H9 (cell line): ENCODE measurements at regions not wholly inside any gene's neighbourhood (a gene's known extent, or its start where the extent isn't known, plus 50 kb on each side); places are given as distances from the start of the nearest gene placed in this dataset.

Experiments
- DNase-seq: peaks from one replicate; pipeline ENCODE4 v3.0.0-alpha.2; 2017
- H2AFZ ChIP-seq: one replicate; pipeline ENCODE4 v1.6.1; 2013; ENCODE audit warnings: mild to moderate bottlenecking, low read length, control low read depth, moderate library complexity
- H2AK5ac ChIP-seq: 2 replicates; pipeline ENCODE4 v1.6.1; 2013; ENCODE audit warnings: low read length, control low read depth, mixed read lengths; ENCODE audit not compliant: insufficient read length
- H2BK120ac ChIP-seq: one replicate; pipeline ENCODE4 v1.6.1; 2013; ENCODE audit warnings: low read depth, mild to moderate bottlenecking, low read length, control low read depth, inconsistent platforms; ENCODE audit not compliant: poor library complexity, severe bottlenecking
- H2BK12ac ChIP-seq: 2 replicates; pipeline ENCODE4 v1.6.1; 2013; ENCODE audit warnings: low read length, control low read depth, mixed read lengths, low read depth; ENCODE audit not compliant: insufficient read length
- H2BK15ac ChIP-seq: 2 replicates; pipeline ENCODE4 v1.6.1; 2013; ENCODE audit warnings: low read depth, low read length, control low read depth
- H2BK20ac ChIP-seq: one replicate; pipeline ENCODE4 v1.6.1; 2013; ENCODE audit warnings: low read depth, mild to moderate bottlenecking, low read length, control low read depth, inconsistent platforms; ENCODE audit not compliant: poor library complexity, severe bottlenecking
- H2BK5ac ChIP-seq: 2 replicates; pipeline ENCODE4 v1.6.1; 2013; ENCODE audit warnings: low read length, control low read depth, mixed read lengths; ENCODE audit not compliant: insufficient read length
- H3K14ac ChIP-seq: 2 replicates; pipeline ENCODE4 v1.6.1; 2013; ENCODE audit warnings: low read length, control low read depth; ENCODE audit not compliant: insufficient read depth
- H3K18ac ChIP-seq: 2 replicates; pipeline ENCODE4 v1.6.1; 2013; ENCODE audit warnings: low read depth, mild to moderate bottlenecking, mixed read lengths, low read length, control low read depth; ENCODE audit not compliant: insufficient read length
- H3K23ac ChIP-seq: 2 replicates; pipeline ENCODE4 v1.6.1; 2013; ENCODE audit warnings: low read length, control low read depth, mixed read lengths, low read depth; ENCODE audit not compliant: insufficient read length
- H3K23me2 ChIP-seq: 2 replicates; pipeline ENCODE4 v1.6.1; 2013; ENCODE audit warnings: low read depth, mild to moderate bottlenecking, mixed read lengths, low read length, control low read depth; ENCODE audit not compliant: insufficient read length, poor library complexity, severe bottlenecking
- H3K27ac ChIP-seq: 2 replicates; pipeline ENCODE4 v1.5.1; 2013; ENCODE audit warnings: low read length, control low read depth, mixed read lengths, low read depth; ENCODE audit not compliant: insufficient read length
- H3K27me3 ChIP-seq: 2 replicates; pipeline ENCODE4 v1.6.1; 2013; ENCODE audit warnings: low read length, control low read depth, inconsistent platforms; ENCODE audit not compliant: insufficient read depth
- H3K4ac ChIP-seq: 2 replicates; pipeline ENCODE4 v1.6.1; 2013; ENCODE audit warnings: low read depth, mild to moderate bottlenecking, control low read depth, inconsistent platforms, low read length, moderate library complexity
- H3K4me1 ChIP-seq: 2 replicates; pipeline ENCODE4 v1.6.1; 2013; ENCODE audit warnings: low read length, control low read depth, inconsistent platforms; ENCODE audit not compliant: insufficient read depth
- H3K4me2 ChIP-seq: 2 replicates; pipeline ENCODE4 v1.6.1; 2013; ENCODE audit warnings: low read length, control low read depth, mixed read lengths; ENCODE audit not compliant: insufficient read length, insufficient read depth
- H3K56ac ChIP-seq: 2 replicates; pipeline ENCODE4 v1.6.1; 2013; ENCODE audit warnings: low read depth, mild to moderate bottlenecking, mixed read lengths, low read length, control low read depth; ENCODE audit not compliant: insufficient read length
- H3K79me1 ChIP-seq: 2 replicates; pipeline ENCODE4 v1.6.1; 2013; ENCODE audit warnings: low read depth, mild to moderate bottlenecking, moderate library complexity, low read length, control low read depth, inconsistent platforms; ENCODE audit not compliant: insufficient read depth, poor library complexity, severe bottlenecking
- H3K79me2 ChIP-seq: 2 replicates; pipeline ENCODE4 v1.6.1; 2013; ENCODE audit warnings: low read length, control low read depth, inconsistent platforms; ENCODE audit not compliant: insufficient read depth
- H3K9ac ChIP-seq: 2 replicates; pipeline ENCODE4 v1.6.1; 2013; ENCODE audit warnings: low read length, control low read depth, mixed read lengths; ENCODE audit not compliant: insufficient read length; ENCODE audit errors: extremely low read depth
- H3K9me3 ChIP-seq: one replicate; pipeline ENCODE4 v1.6.1; 2013; ENCODE audit warnings: low read depth, low read length, inconsistent platforms; ENCODE audit not compliant: control insufficient read depth
- H3T11ph ChIP-seq: one replicate; pipeline ENCODE4 v1.6.1; 2013; ENCODE audit warnings: mild to moderate bottlenecking, low read length, control low read depth, inconsistent platforms
- H4K20me1 ChIP-seq: one replicate; pipeline ENCODE4 v1.6.1; 2013; ENCODE audit not compliant: control insufficient read depth, insufficient read length, insufficient read depth
- H4K5ac ChIP-seq: 2 replicates; pipeline ENCODE4 v1.6.1; 2013; ENCODE audit warnings: low read depth, mild to moderate bottlenecking, mixed read lengths, low read length, control low read depth; ENCODE audit not compliant: insufficient read length
- H4K8ac ChIP-seq: replicated peaks from 2 replicates; pipeline ENCODE4 v1.6.1; 2013; ENCODE audit warnings: low read length, control low read depth, mixed read lengths, low read depth; ENCODE audit not compliant: insufficient read length
- H4K91ac ChIP-seq: 2 replicates; pipeline ENCODE4 v1.6.1; 2013; ENCODE audit warnings: low read depth, mild to moderate bottlenecking, moderate library complexity, mixed read lengths, low read length, control low read depth; ENCODE audit not compliant: insufficient read length
- H3K27ac Mint-ChIP-seq, 3 experiments: 2 replicates in 2 of 3; 3 replicates in 1 of 3; pipeline ENCODE4 v1.8.0; 2020 to 2021; ENCODE audit warnings: mixed read lengths in 3 of 3, mild to moderate bottlenecking in 1 of 3, moderate library complexity in 1 of 3
- H3K27me3 Mint-ChIP-seq: 2 replicates; pipeline ENCODE4 v1.8.0; 2021; ENCODE audit warnings: low read depth, mild to moderate bottlenecking, moderate library complexity, mixed read lengths
- H3K36me3 Mint-ChIP-seq, 3 experiments: 2 replicates in 2 of 3; 3 replicates in 1 of 3; pipeline ENCODE4 v1.8.0; 2020 to 2021; ENCODE audit warnings: low read depth in 3 of 3, mixed read lengths in 3 of 3; ENCODE audit not compliant: insufficient read depth in 1 of 3
- H3K4me1 Mint-ChIP-seq, 2 experiments: 2 replicates each; pipeline ENCODE4 v1.8.0; 2020; ENCODE audit warnings: mixed read lengths in 2 of 2
- H3K4me3 Mint-ChIP-seq, 2 experiments: 2 replicates in 1 of 2; 3 replicates in 1 of 2; pipeline ENCODE4 v1.8.0; 2020 to 2021; ENCODE audit warnings: mild to moderate bottlenecking in 2 of 2, mixed read lengths in 2 of 2, moderate library complexity in 1 of 2
- H3K9me3 Mint-ChIP-seq, 2 experiments: 2 replicates in 1 of 2; 3 replicates in 1 of 2; pipeline ENCODE4 v1.8.0; 2020; ENCODE audit warnings: mild to moderate bottlenecking in 2 of 2, mixed read lengths in 2 of 2, moderate library complexity in 1 of 2
- TF ChIP-seq, protein P1 (sequence below): fragments of 200-600 bp; sonication (generic); conservative IDR thresholded peaks from 3 replicates; pipeline ENCODE4 v1.8.0; 2021; ENCODE audit warnings: antibody characterized with exemption, mild to moderate bottlenecking

DNA sequence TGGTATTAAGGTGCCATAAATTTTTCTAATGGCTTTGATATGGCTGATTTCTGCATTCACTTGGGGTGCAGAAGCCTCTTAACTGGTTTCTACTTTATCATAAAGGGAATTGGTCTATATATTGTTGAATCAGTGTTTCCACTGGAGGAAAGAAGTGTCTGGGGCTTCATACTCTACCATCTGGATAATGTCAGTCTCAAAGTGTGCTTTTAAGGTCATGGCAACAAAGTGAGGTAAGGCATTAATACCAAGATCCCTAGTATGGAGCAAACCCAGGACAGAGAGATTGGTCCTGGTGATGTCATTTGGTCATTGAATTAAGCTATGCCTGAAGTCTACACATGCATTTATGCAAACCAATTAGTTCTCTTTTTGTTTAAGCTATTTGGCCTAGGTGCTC lies 309.9 kb downstream of the DUSP10 start:
- H3K4me3 Mint-ChIP-seq: no peak overlapping the region
- H3K27me3 ChIP-seq: no peaks in the 10 kb centered on the region
- no peaks in the 10 kb centered on the region for H3K23me2 ChIP-seq
- no peak overlapping the region for H4K8ac ChIP-seq
- H3T11ph ChIP-seq: no peak overlapping the region
- no peaks in the 10 kb centered on the region for H3K9me3 ChIP-seq
- H4K20me1 ChIP-seq: no peaks in the 10 kb centered on the region
- DNase-seq: no peak
- H2AFZ ChIP-seq: no peak overlapping the region
- no peak overlapping the region for H2AK5ac ChIP-seq
- no peaks in the 10 kb centered on the region for H3K4me1 ChIP-seq
- peaks cover 29% of the 10 kb centered on the region for H3K27me3 Mint-ChIP-seq
- H3K18ac ChIP-seq: no peak overlapping the region
- H3K9me3 Mint-ChIP-seq: peaks cover 3 to 10% of the 10 kb centered on the region in 2 experiments; a peak in 4 of 5 replicates
- H3K27ac Mint-ChIP-seq: no peak overlapping the region
- no peak overlapping the region for H3K23ac ChIP-seq
- no peaks in the 10 kb centered on the region for H3K79me1 ChIP-seq
- no peak overlapping the region for H3K4me2 ChIP-seq
- H3K9ac ChIP-seq: no peak overlapping the region
- peaks cover 0 to 4% (median 0%) of the 10 kb centered on the region in 3 experiments; a peak in 1 of 7 replicates for H3K36me3 Mint-ChIP-seq
- no peak overlapping the region for H2BK20ac ChIP-seq
- H2BK15ac ChIP-seq: no peak overlapping the region
- H3K27ac ChIP-seq: no peak overlapping the region
- H2BK120ac ChIP-seq: no peak overlapping the region
- H2BK12ac ChIP-seq: no peak overlapping the region
- no peak overlapping the region for H4K91ac ChIP-seq
- H3K4ac ChIP-seq: no peak overlapping the region
- H3K14ac ChIP-seq: no peak overlapping the region
- H3K4me1 Mint-ChIP-seq: peaks cover 6 to 13% of the 10 kb centered on the region in 2 experiments; a peak in 2 of 4 replicates
- H3K56ac ChIP-seq: no peak overlapping the region
- H3K79me2 ChIP-seq: no peaks in the 10 kb centered on the region
- TF ChIP-seq, protein P1, sequence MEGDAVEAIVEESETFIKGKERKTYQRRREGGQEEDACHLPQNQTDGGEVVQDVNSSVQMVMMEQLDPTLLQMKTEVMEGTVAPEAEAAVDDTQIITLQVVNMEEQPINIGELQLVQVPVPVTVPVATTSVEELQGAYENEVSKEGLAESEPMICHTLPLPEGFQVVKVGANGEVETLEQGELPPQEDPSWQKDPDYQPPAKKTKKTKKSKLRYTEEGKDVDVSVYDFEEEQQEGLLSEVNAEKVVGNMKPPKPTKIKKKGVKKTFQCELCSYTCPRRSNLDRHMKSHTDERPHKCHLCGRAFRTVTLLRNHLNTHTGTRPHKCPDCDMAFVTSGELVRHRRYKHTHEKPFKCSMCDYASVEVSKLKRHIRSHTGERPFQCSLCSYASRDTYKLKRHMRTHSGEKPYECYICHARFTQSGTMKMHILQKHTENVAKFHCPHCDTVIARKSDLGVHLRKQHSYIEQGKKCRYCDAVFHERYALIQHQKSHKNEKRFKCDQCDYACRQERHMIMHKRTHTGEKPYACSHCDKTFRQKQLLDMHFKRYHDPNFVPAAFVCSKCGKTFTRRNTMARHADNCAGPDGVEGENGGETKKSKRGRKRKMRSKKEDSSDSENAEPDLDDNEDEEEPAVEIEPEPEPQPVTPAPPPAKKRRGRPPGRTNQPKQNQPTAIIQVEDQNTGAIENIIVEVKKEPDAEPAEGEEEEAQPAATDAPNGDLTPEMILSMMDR: no peak
- no peak overlapping the region for H4K5ac ChIP-seq
- H2BK5ac ChIP-seq: no peak overlapping the region
